ENCODE measurements at regions not wholly inside any gene's neighbourhood (a gene's known extent, or its start where the extent isn't known, plus 50 kb on each side); places are given as distances from the start of the nearest gene placed in this dataset.

DNA sequence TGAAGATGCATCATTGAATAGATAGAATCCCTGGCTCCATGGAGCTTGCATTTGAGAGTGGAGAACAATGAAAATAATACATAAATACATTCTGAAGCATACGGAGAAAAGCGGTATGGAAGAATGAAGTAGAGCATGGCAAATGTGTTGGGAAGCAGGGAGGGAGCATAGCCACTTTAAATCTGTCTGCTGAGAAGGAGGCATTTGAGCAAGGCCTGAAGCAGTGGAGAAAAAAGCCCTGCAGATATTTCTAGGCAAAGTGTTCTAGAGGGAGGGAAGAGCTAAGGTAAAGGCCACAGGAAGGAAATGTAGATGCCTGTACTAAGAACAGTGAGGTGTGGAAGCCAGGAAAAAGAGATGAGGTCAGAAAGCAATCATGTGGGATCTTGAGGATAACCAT, 484.8 kb downstream of the CNTN3 start:
- 79 to 93% (median 89%) methylated on average over 2 of the region's 2 CpGs for WGBS, 3 donors
- Histone ChIP-seq H3K27me3 (ENCODE audit: insufficient read depth in 3 of 3, low read length in 2 of 3) (no peaks in the 10 kb centered on the region), H3K9me3 (no peaks in the 10 kb centered on the region), H3K4me1 (no peaks in the 10 kb centered on the region), H3K36me3 (ENCODE audit: insufficient read depth in 1 of 2, low read depth in 1 of 2) (no peaks in the 10 kb centered on the region), H3K27ac (no peak overlapping the region), H3K4me3 (no peak overlapping the region)
- intact Hi-C loops (cut with DNase I) = no loop called here
- DNase-seq (no peak), ATAC-seq (no peak)
- no peak for TF ChIP-seq CTCF (IDR thresholded peaks at IDR 0.05)

- Histone ChIP-seq H3K4me1 (no peaks in the 10 kb centered on the region), H3K27me3 (ENCODE audit: insufficient read depth in 3 of 3, low read length in 2 of 3) (no peaks in the 10 kb centered on the region), H3K36me3 (ENCODE audit: insufficient read depth in 1 of 2, low read depth in 1 of 2) (no peaks in the 10 kb centered on the region), H3K9me3 (no peaks in the 10 kb centered on the region), H3K4me3 (no peak overlapping the region), H3K27ac (no peak overlapping the region)
- ATAC-seq = no peak
- no peak for TF ChIP-seq CTCF (IDR thresholded peaks at IDR 0.05)
- DNase-seq = no peak
- intact Hi-C loops (cut with DNase I) = no loop called here
- 72 to 96% (median 83%) methylated on average over 1 of the region's 1 CpG for WGBS, 3 donors
Measured at GRCh38 chr3:74129056-74129455, 485.4 kb downstream of the CNTN3 start.

DNA sequence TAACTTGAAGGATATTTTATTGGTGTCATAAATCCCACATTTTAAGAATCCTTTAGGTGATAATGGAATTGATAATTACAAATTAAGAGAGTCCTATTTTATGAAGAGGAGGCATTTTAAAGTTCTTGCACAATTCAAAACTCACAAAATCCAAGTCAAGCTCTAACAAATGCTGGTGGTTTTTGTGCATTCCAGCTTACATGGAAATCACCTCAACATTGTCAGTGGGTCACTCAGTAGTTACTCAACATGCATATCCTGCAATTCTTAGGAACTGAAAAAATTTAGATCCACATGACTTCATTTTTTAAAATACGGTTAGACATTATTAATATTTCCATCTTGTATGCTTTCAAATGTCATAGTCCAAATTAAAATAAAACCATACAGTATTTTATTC, 487.2 kb downstream of the CNTN3 start:
- Histone ChIP-seq H3K9me3 (no peaks in the 10 kb centered on the region), H3K4me3 (no peak overlapping the region), H3K27me3 (ENCODE audit: insufficient read depth in 3 of 3, low read length in 2 of 3) (no peaks in the 10 kb centered on the region), H3K36me3 (ENCODE audit: insufficient read depth in 1 of 2, low read depth in 1 of 2) (no peaks in the 10 kb centered on the region), H3K4me1 (no peaks in the 10 kb centered on the region), H3K27ac (no peak overlapping the region)
- intact Hi-C loops (cut with DNase I) = no loop called here
- TF ChIP-seq CTCF (IDR thresholded peaks at IDR 0.05) = no peak
- ATAC-seq = no peak
- DNase-seq = no peak
- WGBS, 3 donors = 94 to 98% (median 94%) methylated on average over 1 of the region's 1 CpG

DNA sequence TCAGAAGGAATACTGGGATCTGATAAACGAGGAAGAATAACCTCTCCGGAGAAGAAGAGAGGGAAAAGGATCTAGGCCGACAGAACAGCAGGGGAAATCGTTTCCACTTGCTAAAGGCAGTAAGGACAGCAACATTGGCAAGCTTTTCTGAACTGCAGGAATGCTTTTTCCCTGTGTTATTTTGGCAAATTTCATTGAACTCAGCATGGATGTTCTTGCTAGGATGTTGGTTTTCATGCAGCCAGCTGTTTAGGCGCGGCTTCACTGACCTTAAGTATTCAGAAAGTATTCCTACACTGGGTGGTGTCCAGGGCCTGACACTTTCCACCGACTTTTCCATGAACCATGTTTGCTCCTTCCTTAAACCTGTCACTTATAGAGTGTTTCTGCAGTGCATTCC, 489.7 kb downstream of the CNTN3 start:
- Histone ChIP-seq H3K27me3 (ENCODE audit: insufficient read depth in 3 of 3, low read length in 2 of 3) (no peaks in the 10 kb centered on the region), H3K9me3 (no peaks in the 10 kb centered on the region), H3K4me3 (no peak overlapping the region), H3K27ac (no peak overlapping the region), H3K36me3 (ENCODE audit: insufficient read depth in 1 of 2, low read depth in 1 of 2) (no peaks in the 10 kb centered on the region), H3K4me1 (no peaks in the 10 kb centered on the region)
- DNase-seq (no peak), ATAC-seq (no peak)
- intact Hi-C loops (cut with DNase I) = no loop called here
- WGBS, 3 donors = 49 to 67% (median 51%) methylated on average over 7 of the region's 7 CpGs
- TF ChIP-seq CTCF (IDR thresholded peaks at IDR 0.05) = no peak

DNA sequence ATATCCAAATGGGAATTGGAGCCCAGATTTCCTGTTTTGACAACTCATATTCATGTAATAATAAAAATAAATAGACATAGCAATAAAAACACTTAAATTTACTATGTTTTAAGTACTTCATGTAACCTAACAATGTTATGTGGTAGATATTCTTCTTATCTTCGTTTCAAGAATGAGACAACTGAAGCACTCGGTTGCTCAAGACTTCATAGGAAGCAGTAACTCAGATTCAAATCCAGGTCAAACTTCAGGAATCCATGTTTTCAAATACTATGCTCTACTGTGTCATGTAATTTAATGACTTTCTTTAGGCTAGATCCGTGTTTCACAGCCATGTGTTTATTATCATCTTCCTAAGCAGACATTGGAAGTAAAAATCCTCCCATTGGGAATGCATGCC, 492.2 kb downstream of the CNTN3 start:
- Histone ChIP-seq H3K27ac (no peak overlapping the region), H3K36me3 (ENCODE audit: insufficient read depth in 1 of 2, low read depth in 1 of 2) (no peaks in the 10 kb centered on the region), H3K9me3 (no peaks in the 10 kb centered on the region), H3K27me3 (ENCODE audit: insufficient read depth in 3 of 3, low read length in 2 of 3) (no peaks in the 10 kb centered on the region), H3K4me1 (no peaks in the 10 kb centered on the region), H3K4me3 (no peak overlapping the region)
- TF ChIP-seq CTCF (IDR thresholded peaks at IDR 0.05) = no peak
- ATAC-seq (no peak), DNase-seq (no peak)
- intact Hi-C loops (cut with DNase I) = no loop called here
- 62 to 72% (median 64%) methylated on average over 3 of the region's 3 CpGs for WGBS, 3 donors

Measured in psoas muscle (tissue), 7 donors.